Effector memory CD8-positive, alpha-beta T cell (primary cell): ENCODE measurements at regions not wholly inside any gene's neighbourhood (a gene's known extent, or its start where the extent isn't known, plus 50 kb on each side); places are given as distances from the start of the nearest gene placed in this dataset.

Experiments used
- ATAC-seq: fragments of 150-1000 bp; cut with Tn5 transposase; replicated peaks from 2 replicates; pipeline ENCODE4 v1.10.0; 2021; ENCODE audit warnings: mild to moderate bottlenecking, moderate library complexity
- DNase-seq, 3 experiments: peaks; one replicate each; pipeline ENCODE4 v3.0.0; 2021
- H3K27ac Mint-ChIP-seq, 2 donors: one replicate each; pipeline ENCODE4 v1.8.0; 2022; ENCODE audit warnings: mild to moderate bottlenecking in 2 of 2, mixed read lengths in 2 of 2, moderate library complexity in 2 of 2
- H3K27me3 Mint-ChIP-seq, 2 donors: one replicate each; pipeline ENCODE4 v1.8.0; 2022; ENCODE audit warnings: mixed read lengths in 2 of 2
- H3K36me3 Mint-ChIP-seq: one replicate; pipeline ENCODE4 v1.8.0; 2022; ENCODE audit warnings: mild to moderate bottlenecking, moderate library complexity, mixed read lengths; ENCODE audit not compliant: insufficient read depth
- H3K4me1 Mint-ChIP-seq, 2 donors: one replicate each; pipeline ENCODE4 v1.8.0; 2022; ENCODE audit warnings: low read depth in 2 of 2, mixed read lengths in 2 of 2
- H3K4me3 Mint-ChIP-seq, 2 donors: one replicate each; pipeline ENCODE4 v1.8.0; 2022; ENCODE audit warnings: mild to moderate bottlenecking in 2 of 2, mixed read lengths in 2 of 2, moderate library complexity in 2 of 2
- H3K9me3 Mint-ChIP-seq, 2 donors: one replicate each; pipeline ENCODE4 v1.8.0; 2022; ENCODE audit warnings: mixed read lengths in 2 of 2

GRCh38 chr7:15922002-15922401 lies 235.5 kb upstream of the MEOX2 start:
- DNase-seq (no peak), ATAC-seq (no peak)
- H3K27me3 Mint-ChIP-seq: no peaks in the 10 kb centered on the region
- H3K36me3 Mint-ChIP-seq: peaks cover 2% of the 10 kb centered on the region
- H3K4me1 Mint-ChIP-seq: no peaks in the 10 kb centered on the region
- H3K4me3 Mint-ChIP-seq: no peak overlapping the region
- H3K27ac Mint-ChIP-seq: no peak overlapping the region
- H3K9me3 Mint-ChIP-seq: peaks cover 7 to 10% of the 10 kb centered on the region in 2 donors

GRCh38 chr7:15921576-15921975 lies 235.1 kb upstream of the MEOX2 start:
- Mint-ChIP-seq H3K4me3 (no peak overlapping the region), H3K27me3 (no peaks in the 10 kb centered on the region), H3K9me3 (peaks cover 7 to 10% of the 10 kb centered on the region in 2 donors), H3K27ac (no peak overlapping the region), H3K36me3 (peaks cover 2% of the 10 kb centered on the region), H3K4me1 (no peaks in the 10 kb centered on the region)
- DNase-seq: no peak
- no peak for ATAC-seq

GRCh38 chr7:15920953-15921352 lies 234.5 kb upstream of the MEOX2 start:
- H3K27me3 Mint-ChIP-seq: no peaks in the 10 kb centered on the region

GRCh38 chr7:15916681-15917380 lies 230.3 kb upstream of the MEOX2 start:
- DNase-seq (no peak), ATAC-seq (no peak)
- peaks cover 7 to 8% of the 10 kb centered on the region in 2 donors for H3K9me3 Mint-ChIP-seq
- H3K4me3 Mint-ChIP-seq: no peak overlapping the region
- H3K4me1 Mint-ChIP-seq: no peaks in the 10 kb centered on the region
- H3K36me3 Mint-ChIP-seq: no peaks in the 10 kb centered on the region
- H3K27me3 Mint-ChIP-seq: no peaks in the 10 kb centered on the region
- H3K27ac Mint-ChIP-seq: no peak overlapping the region

More at GRCh38 chr7:15920953-15921352, 234.5 kb upstream of the MEOX2 start:
- Mint-ChIP-seq H3K9me3 (peaks cover 7 to 12% of the 10 kb centered on the region in 2 donors), H3K4me3 (no peak overlapping the region), H3K36me3 (peaks cover 2% of the 10 kb centered on the region), H3K4me1 (no peaks in the 10 kb centered on the region), H3K27ac (no peak overlapping the region)
- DNase-seq: no peak
- ATAC-seq: no peak

- DNase-seq: no peak
- no peak for ATAC-seq
- H3K36me3 Mint-ChIP-seq: no peaks in the 10 kb centered on the region
- no peak overlapping the region for H3K4me3 Mint-ChIP-seq
- no peaks in the 10 kb centered on the region for H3K27me3 Mint-ChIP-seq
- no peak overlapping the region for H3K27ac Mint-ChIP-seq
- no peaks in the 10 kb centered on the region for H3K4me1 Mint-ChIP-seq
- H3K9me3 Mint-ChIP-seq: peaks cover 7 to 8% of the 10 kb centered on the region in 2 donors
Measured at GRCh38 chr7:15915686-15916293, 229.3 kb upstream of the MEOX2 start.

- no peaks in the 10 kb centered on the region for H3K36me3 Mint-ChIP-seq
- H3K27ac Mint-ChIP-seq: no peak overlapping the region
- H3K4me1 Mint-ChIP-seq: no peaks in the 10 kb centered on the region
- no peak overlapping the region for H3K4me3 Mint-ChIP-seq
- DNase-seq (no peak), ATAC-seq (no peak)
- peaks cover 7 to 8% of the 10 kb centered on the region in 2 donors for H3K9me3 Mint-ChIP-seq
- H3K27me3 Mint-ChIP-seq: no peaks in the 10 kb centered on the region
Measured at GRCh38 chr7:15914611-15915010, 228.1 kb upstream of the MEOX2 start.

GRCh38 chr7:15906436-15906835 lies 220.0 kb upstream of the MEOX2 start:
- peaks cover 3% of the 10 kb centered on the region for H3K36me3 Mint-ChIP-seq
- ATAC-seq (no peak), DNase-seq (no peak)
- H3K4me1 Mint-ChIP-seq: no peaks in the 10 kb centered on the region
- H3K9me3 Mint-ChIP-seq: peaks cover 6 to 7% of the 10 kb centered on the region in 2 donors
- H3K4me3 Mint-ChIP-seq: no peak overlapping the region
- H3K27ac Mint-ChIP-seq: no peak overlapping the region
- H3K27me3 Mint-ChIP-seq: no peaks in the 10 kb centered on the region

- ATAC-seq: no peak
- Mint-ChIP-seq H3K27ac (no peak overlapping the region), H3K4me3 (no peak overlapping the region), H3K4me1 (no peaks in the 10 kb centered on the region), H3K36me3 (peaks cover 3% of the 10 kb centered on the region), H3K9me3 (peaks cover 6 to 7% of the 10 kb centered on the region in 2 donors), H3K27me3 (no peaks in the 10 kb centered on the region)
- no peak for DNase-seq
Measured at GRCh38 chr7:15905251-15906040, 219.0 kb upstream of the MEOX2 start.

GRCh38 chr7:15891151-15891881 lies 204.8 kb upstream of the MEOX2 start:
- no peaks in the 10 kb centered on the region for H3K27me3 Mint-ChIP-seq
- no peaks in the 10 kb centered on the region for H3K4me1 Mint-ChIP-seq
- H3K27ac Mint-ChIP-seq: no peak overlapping the region
- H3K36me3 Mint-ChIP-seq: no peaks in the 10 kb centered on the region
- H3K9me3 Mint-ChIP-seq: peaks cover 0 to 10% of the 10 kb centered on the region in 2 donors
- ATAC-seq (no peak), DNase-seq (no peak)
- H3K4me3 Mint-ChIP-seq: no peak overlapping the region

- no peaks in the 10 kb centered on the region for H3K4me1 Mint-ChIP-seq
- no peaks in the 10 kb centered on the region for H3K36me3 Mint-ChIP-seq
- no peaks in the 10 kb centered on the region for H3K27me3 Mint-ChIP-seq
- H3K4me3 Mint-ChIP-seq: no peak overlapping the region
- no peak overlapping the region for H3K27ac Mint-ChIP-seq
- no peak for DNase-seq
- ATAC-seq: no peak
- peaks cover 0 to 6% of the 10 kb centered on the region in 2 donors for H3K9me3 Mint-ChIP-seq
Measured at GRCh38 chr7:15889507-15889906, 203.0 kb upstream of the MEOX2 start.

GRCh38 chr7:15888090-15888489 lies 201.6 kb upstream of the MEOX2 start:
- DNase-seq (no peak), ATAC-seq (no peak)
- Mint-ChIP-seq H3K4me1 (no peaks in the 10 kb centered on the region), H3K27ac (no peak overlapping the region), H3K36me3 (no peaks in the 10 kb centered on the region), H3K27me3 (no peaks in the 10 kb centered on the region), H3K9me3 (peaks cover 0 to 2% of the 10 kb centered on the region in 2 donors), H3K4me3 (no peak overlapping the region)

GRCh38 chr7:15886626-15887025 lies 200.1 kb upstream of the MEOX2 start:
- Mint-ChIP-seq H3K9me3 (peaks cover 0 to 2% of the 10 kb centered on the region in 2 donors), H3K27ac (no peak overlapping the region), H3K4me1 (no peaks in the 10 kb centered on the region), H3K4me3 (no peak overlapping the region), H3K27me3 (no peaks in the 10 kb centered on the region), H3K36me3 (no peaks in the 10 kb centered on the region)
- DNase-seq (no peak), ATAC-seq (no peak)

GRCh38 chr7:15885678-15886077 lies 199.2 kb upstream of the MEOX2 start:
- Mint-ChIP-seq H3K9me3 (peaks cover 0 to 2% of the 10 kb centered on the region in 2 donors), H3K27ac (no peak overlapping the region), H3K36me3 (no peaks in the 10 kb centered on the region), H3K4me3 (no peak overlapping the region), H3K4me1 (no peaks in the 10 kb centered on the region), H3K27me3 (no peaks in the 10 kb centered on the region)
- ATAC-seq (no peak), DNase-seq (no peak)
